Dedifferentiated amniotic fluid mesenchymal stem cell (primary cell): ENCODE measurements at regions not wholly inside any gene's neighbourhood (a gene's known extent, or its start where the extent isn't known, plus 50 kb on each side); places are given as distances from the start of the nearest gene placed in this dataset.
A peak's percentile ranks its signal among the peaks of the same experiment; 100 is the strongest.

ENCODE experiments used
- DNase-seq: peaks from one replicate; pipeline ENCODE4 v3.0.0-alpha.2; 2016; ENCODE audit errors: extremely low spot score

DNA sequence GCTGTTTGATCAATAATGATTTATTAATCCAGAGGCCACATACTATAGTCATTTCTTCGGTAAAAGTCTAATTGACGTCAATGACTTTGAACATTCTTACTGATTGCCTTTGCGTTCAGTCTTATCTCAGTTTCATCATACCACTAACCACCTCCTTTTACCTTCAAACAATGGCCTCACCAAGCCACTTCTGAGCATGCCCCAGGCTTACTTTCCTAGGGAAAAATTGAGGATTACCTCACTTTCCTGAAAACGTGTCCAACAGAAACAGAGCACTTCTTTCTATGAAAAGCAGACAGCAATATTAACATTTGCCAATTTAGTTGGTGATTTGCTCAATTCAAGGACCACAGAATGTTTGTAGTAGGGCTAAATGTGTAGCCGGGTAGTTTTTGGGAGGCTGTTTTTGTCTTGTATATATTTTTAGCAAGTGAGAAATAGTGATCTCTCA is 157.6 kb downstream of the KLF5 start:
- peak; percentile 68 for DNase-seq

- DNase-seq, result peak; percentile 89
Observed at GRCh38 chr13:73215823-73216222, 157.0 kb downstream of the KLF5 start.

DNA sequence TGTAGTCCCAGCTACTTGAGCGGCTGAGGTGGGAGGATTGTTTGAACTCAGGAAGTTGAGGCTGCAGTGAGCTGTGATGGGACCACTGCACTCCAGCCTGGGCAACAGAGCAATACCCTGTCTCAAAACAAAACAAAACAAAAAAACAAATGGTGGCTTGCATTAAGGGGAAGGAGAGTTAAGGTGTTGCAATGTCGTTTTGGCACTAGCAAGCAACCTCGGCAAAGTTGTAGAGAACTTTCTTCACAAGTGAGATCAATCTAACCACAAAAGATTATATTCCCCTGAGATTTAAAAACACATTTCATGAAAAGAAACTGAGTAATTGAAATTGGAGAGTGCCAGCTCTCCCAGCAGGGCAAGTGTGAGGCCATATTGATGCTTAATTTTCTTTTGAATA is 153.7 kb downstream of the KLF5 start:
- no peak for DNase-seq

DNA sequence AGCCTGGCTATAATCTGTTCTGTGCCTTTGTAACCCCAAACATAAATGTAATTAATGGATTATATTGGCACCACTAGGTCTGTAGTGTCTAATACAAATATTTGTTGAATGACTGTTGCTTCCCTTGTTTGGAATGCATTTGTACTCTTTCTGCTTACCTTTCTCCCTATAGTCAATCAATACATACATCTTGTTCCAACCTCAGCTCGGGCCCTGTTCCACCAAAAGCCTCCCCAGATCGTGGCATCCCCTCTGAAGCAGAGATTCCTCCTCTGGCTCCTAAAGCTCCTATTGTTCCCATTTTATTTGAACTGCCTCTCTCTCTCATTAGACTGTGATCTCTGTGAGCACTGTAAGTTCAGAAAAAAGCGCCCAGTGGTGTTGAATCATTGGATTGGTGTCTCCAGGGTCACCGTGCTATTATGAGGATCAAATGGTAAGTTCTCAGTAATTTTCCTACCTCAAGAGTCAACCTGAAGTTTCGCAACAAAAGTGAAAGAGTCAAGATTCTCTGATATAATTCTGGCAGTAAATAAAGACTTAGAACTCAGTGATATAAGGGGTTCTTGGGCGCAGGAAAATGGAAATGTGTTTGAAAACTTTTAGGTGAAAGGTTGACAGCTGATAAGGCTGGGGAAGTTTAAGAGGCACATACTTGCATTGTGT is 151.5 kb downstream of the KLF5 start:
- no peak for DNase-seq

GRCh38 chr13:73204952-73205351 is 146.1 kb downstream of the KLF5 start:
- no peak for DNase-seq

DNA sequence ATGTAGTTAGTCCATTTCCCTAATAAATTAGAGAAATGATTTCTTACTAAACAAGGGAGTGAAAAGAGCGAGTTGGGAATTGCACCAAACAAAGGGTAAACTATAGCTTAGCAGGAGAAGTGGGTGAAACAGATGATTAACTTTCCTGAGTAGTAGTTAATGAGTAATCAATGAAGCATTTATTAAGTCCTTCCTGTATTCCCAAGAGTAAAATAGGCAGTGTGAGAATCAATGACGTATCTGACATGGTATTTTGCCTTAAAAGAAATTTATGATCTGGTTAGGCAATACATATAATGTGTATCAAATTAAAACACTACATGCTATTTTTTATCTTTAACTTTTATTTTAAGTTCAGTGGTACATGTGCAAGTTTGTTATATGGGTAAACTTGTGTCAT is 142.8 kb downstream of the KLF5 start:
- DNase-seq, result no peak

GRCh38 chr13:73198991-73199411 is 140.2 kb downstream of the KLF5 start:
- no peak for DNase-seq

- DNase-seq, result no peak
Observed at GRCh38 chr13:73195091-73195490, 136.3 kb downstream of the KLF5 start.

GRCh38 chr13:73194310-73194709 is 135.5 kb downstream of the KLF5 start:
- DNase-seq, result no peak

DNA sequence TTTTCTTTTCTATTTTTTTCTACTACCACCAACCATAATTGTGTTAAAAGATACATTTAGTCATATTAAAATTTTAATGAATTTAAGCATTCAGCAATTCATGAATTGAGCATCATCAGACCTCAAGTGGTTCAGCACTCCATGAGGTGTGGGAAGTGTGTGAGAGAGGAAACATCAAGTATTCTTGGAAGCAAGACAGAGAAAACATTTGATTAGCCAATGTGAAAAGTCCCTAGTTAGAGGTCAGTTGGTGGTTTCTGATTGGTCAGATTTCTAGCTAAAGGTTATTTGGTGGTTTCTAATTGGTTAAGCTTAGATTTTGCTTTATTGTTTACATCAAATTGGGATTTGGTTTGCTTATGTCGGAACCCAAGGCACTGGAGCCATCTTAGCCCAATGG is 134.7 kb downstream of the KLF5 start:
- no peak for DNase-seq

DNA sequence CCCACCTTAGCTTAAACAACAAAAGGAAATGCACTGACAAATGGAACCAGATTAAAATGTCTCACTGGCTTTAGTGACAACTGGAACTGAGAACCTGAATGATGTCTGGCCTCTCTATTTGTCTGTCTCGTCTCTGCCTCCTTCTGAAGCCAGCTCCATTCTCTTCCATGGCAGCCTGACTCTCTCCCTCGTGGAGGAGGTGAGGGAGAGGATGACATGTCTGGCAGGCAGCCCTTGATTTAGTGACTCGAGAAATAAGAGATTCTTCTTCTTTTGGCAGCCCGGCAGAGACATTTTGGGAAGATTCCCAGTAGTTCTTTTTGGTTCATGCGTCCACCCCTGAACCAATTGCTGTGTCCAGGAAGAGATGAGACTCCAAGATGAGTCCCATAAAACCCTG is 131.7 kb downstream of the KLF5 start:
- DNase-seq, result no peak

DNA sequence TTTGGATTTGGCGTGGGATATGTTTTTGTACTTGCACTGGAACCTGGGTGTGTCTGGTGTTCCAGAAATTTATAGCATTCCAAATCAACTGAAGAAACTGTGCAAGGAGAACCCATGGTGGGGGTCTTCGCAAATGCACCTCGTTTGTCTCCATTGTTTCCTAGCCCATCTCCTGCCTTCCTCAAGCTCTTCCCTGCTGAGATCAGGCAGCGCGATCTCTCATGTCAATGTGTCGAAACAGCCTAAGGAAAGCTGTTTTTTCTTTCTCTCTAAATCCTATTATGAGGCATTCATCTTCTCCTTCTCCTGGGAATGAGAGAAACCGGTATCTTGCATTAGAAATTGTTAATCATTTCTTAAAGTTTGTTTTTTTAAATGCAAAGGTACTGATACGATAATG is 131.0 kb downstream of the KLF5 start:
- no peak for DNase-seq

- no peak for DNase-seq
Observed at GRCh38 chr13:73189362-73189761, 130.6 kb downstream of the KLF5 start.

- DNase-seq, result no peak
Observed at GRCh38 chr13:73187106-73187505, 128.3 kb downstream of the KLF5 start.

DNA sequence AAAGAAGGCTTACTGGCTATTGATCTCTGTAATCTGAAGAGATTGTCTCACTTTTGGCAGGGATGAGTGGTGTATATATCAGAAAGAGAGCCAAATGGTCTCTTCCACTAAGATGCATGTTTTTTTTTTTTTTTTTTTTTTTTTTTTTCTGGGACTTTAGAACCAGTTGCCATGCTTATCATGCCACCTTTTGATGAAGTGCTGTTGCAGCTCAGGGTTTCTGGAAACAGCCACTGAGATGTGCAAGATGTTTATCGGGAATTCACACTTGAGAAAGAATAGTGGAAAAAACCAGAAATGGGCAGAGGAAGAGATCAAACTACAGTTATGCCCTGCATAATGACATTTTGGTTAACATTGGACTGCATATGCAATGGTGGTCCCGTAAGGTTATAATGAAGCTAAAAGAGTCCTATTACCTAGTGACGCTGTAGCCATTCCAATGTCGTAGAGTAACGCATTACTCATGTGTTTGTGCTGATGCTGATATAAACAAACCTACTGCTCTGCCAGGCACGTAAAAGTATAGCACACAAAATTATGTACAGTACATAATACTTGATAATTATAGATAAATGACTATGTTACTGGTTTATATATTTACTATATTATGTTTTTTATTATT is 121.0 kb downstream of the KLF5 start:
- peak; percentile 37 for DNase-seq

DNA sequence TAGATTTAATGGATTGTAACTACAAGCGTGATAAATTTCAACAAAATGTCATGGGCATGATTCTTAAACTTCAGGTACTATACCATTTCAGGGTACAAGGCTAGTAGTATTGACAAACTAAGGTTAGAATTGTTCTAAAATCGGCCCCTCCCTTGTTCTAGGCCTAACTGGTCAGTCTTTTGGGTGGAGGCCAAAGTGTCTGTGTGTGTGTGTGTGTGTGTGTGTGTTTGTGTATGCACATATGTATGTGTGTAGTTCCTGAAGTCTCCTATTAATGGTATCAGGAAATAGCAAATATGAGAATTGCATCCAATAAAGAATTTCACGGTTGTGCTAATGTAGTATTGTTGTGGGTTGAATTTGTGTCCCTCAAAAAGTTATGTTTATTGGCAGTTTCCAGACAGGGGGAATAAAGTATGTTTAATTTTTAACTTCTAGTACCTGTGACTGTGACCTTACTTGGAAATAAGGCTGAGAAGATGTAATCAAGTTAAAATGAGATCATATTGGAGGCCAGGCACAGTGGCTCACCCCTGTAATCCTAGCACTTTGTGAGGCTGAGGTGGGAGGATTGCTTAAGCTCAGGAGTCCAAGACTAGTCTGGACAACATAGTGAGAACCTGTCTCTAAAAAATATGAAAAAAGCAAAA is 119.2 kb downstream of the KLF5 start:
- no peak for DNase-seq

GRCh38 chr13:73177017-73177416 is 118.2 kb downstream of the KLF5 start:
- no peak for DNase-seq

DNA sequence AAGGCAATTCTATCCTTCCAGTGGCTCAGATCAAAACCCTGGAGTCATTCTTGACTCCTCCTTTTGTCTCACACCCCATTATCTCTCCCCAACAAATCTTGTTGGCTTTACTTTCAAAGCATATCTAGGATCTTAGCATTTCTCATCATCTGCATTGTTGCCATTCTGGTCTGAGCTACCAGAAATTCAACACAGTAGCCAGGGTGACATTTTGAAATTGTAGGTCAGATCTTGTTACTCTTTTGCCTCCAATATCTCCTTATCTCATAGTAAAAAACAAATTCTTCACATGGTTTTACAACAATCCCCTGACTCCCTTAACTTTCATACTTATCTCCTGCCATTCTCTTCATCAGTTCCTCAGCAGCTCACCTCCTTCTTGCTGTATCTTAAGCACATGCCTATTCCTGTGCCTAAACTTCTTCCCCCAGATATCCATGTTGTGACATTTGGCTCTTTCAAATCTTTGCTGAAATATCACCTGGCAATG is 115.8 kb downstream of the KLF5 start:
- no peak for DNase-seq

DNA sequence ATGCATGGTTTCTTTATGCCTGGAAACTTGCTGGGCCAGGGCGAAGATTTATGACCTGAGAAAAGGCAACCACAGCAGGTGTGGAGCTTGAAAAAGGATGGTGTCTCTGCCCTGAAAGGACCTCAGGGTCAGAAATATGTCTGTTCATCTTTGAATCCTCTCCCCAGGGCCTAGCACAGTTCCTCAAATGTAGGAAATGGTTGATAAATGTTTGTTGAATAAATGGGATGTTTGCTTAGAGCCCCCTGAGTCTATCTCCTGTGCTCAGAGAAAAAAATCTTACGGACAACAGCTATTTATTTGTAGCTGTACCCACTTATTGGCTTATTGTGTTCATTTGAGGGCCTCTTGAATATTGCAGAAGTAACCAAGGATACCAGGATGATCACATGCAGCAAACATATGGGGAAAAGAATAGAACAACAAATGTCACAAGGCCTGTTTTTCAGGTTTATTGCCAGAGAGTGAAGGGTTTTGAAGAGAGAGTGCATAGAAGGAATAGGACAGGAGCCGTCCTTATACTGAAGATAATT is 114.5 kb downstream of the KLF5 start:
- no peak for DNase-seq

DNA sequence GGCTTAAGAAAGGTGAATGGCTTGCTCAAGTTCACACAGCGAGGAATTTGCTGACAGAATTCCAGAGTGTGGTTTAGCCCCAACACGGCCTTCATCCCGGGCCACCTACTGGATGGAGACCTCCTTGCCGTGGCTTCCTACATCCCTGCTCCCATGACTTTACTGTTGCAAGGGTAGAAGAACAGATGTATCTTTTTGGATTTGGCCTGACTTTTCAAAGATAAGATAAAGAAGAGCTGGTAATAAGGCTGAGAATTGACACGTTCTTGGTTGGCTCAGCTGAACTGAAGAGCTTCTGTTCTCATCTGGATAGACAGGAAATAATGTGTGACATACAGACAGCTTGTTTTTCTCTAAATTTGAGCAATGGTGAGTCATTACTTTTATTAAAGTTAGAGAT is 113.1 kb downstream of the KLF5 start:
- no peak for DNase-seq

DNA sequence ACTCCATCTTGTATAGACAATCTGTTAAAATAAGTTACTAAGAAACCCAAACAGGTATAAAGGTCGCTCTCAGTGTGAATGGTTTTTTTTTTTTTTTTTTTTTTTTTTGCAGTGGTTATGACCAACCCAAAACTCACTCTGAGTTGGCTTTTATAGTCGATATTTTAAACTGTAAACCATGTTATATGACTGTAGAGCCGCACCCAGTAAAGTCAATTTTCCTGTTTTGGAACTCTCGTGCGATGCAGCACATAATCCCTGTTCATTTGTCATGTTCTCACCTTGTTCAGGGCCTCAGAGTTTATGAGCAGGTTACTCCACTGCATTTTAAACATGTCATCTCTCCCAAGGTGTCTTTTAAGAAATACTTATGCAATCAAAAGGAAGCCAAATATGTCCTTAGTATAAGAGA is 112.5 kb downstream of the KLF5 start:
- DNase-seq, result no peak

DNA sequence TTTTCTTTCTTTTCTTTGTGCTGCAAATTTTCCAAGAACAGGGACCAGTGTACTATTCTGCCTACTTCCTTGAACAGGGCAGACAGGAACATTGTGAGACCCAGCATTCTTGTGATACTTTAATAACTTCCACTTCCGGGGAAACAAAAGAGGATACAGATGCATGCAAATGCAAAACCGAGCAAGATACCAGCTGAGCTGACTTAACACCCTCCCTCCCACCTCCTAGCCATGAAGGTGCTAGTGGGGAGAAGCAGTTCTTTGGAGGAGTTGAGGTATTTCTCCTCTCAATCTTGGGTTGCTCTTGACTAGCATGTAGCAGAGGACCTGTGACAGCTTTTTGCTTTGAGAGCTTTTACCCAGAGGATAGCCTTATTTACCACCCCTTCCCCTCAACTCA is 111.2 kb downstream of the KLF5 start:
- no peak for DNase-seq

GRCh38 chr13:73168953-73169401 is 110.2 kb downstream of the KLF5 start:
- peak; percentile 40 for DNase-seq
